Hepatocyte (in vitro differentiated cells): ENCODE measurements at regions not wholly inside any gene's neighbourhood (a gene's known extent, or its start where the extent isn't known, plus 50 kb on each side); places are given as distances from the start of the nearest gene placed in this dataset.

Source experiments
- DNase-seq: peaks from one replicate; pipeline ENCODE4 v3.0.0-alpha.2; 2016; ENCODE audit warnings: low spot score
- H2AFZ ChIP-seq: fragments of 200-600 bp; sonication (generic); 2 replicates; pipeline ENCODE4 v1.6.0; 2016; ENCODE audit warnings: antibody characterized with exemption, mild to moderate bottlenecking
- H3K27ac ChIP-seq: fragments of 200-600 bp; sonication (generic); 2 replicates; pipeline ENCODE4 v1.5.1; 2016; ENCODE audit warnings: mild to moderate bottlenecking
- H3K27me3 ChIP-seq: fragments of 200-600 bp; sonication (generic); 2 replicates; pipeline ENCODE4 v1.6.1; 2016
- H3K36me3 ChIP-seq: fragments of 200-600 bp; sonication (generic); replicated peaks from 2 replicates; pipeline ENCODE4 v1.5.1; 2016; ENCODE audit warnings: low read depth; ENCODE audit not compliant: insufficient read depth
- H3K4me1 ChIP-seq: fragments of 200-600 bp; sonication (generic); 2 replicates; pipeline ENCODE4 v1.5.1; 2016; ENCODE audit warnings: mild to moderate bottlenecking, moderate library complexity; ENCODE audit not compliant: insufficient read depth
- H3K4me2 ChIP-seq: fragments of 200-600 bp; sonication (generic); 2 replicates; pipeline ENCODE4 v1.6.0; 2016
- H3K4me3 ChIP-seq: fragments of 200-600 bp; sonication (generic); 2 replicates; pipeline ENCODE4 v1.5.1; 2016; ENCODE audit warnings: mild to moderate bottlenecking
- H3K79me2 ChIP-seq: fragments of 200-600 bp; sonication (generic); 2 replicates; pipeline ENCODE4 v1.6.0; 2017; ENCODE audit warnings: mild to moderate bottlenecking
- H3K9me2 ChIP-seq: fragments of 200-600 bp; sonication (generic); replicated peaks from 2 replicates; pipeline ENCODE4 v1.6.0; 2017; ENCODE audit warnings: mild to moderate bottlenecking; ENCODE audit not compliant: insufficient read depth
- H3K9me3 ChIP-seq: fragments of 200-600 bp; sonication (generic); 2 replicates; pipeline ENCODE4 v1.5.1; 2016; ENCODE audit warnings: low read depth, mild to moderate bottlenecking
- H4K20me1 ChIP-seq: fragments of 200-600 bp; sonication (generic); 2 replicates; pipeline ENCODE4 v1.6.0; 2016; ENCODE audit warnings: mild to moderate bottlenecking; ENCODE audit not compliant: insufficient read depth, poor library complexity, severe bottlenecking
- EZH2 ChIP-seq: fragments of 200-600 bp; sonication (generic); IDR thresholded peaks from 2 replicates; pipeline ENCODE4 v1.6.1; 2016; ENCODE audit warnings: antibody characterized with exemption, mild to moderate bottlenecking, borderline replicate concordance
- EZH2phosphoT487 ChIP-seq: fragments of 200-600 bp; sonication (generic); IDR thresholded peaks from one replicate; pipeline ENCODE4 v1.6.1; 2018; ENCODE audit warnings: antibody characterized with exemption, mild to moderate bottlenecking, low read depth, moderate library complexity; ENCODE audit not compliant: unreplicated experiment, severe bottlenecking
- WGBS: methylation state at CpG from one replicate; pipeline ENCODE4 v1.1.6; 2016; ENCODE audit warnings: low lambda C conversion rate; ENCODE audit errors: missing lambda C conversion rate; 5-methylcytosine and 5-hydroxymethylcytosine counted together
- TF ChIP-seq, protein P1 (sequence below): fragments of 200-600 bp; sonication (generic); IDR thresholded peaks from 2 replicates; pipeline ENCODE4 v1.5.1; 2016; ENCODE audit warnings: antibody characterized with exemption, mild to moderate bottlenecking; ENCODE audit not compliant: poor library complexity

DNA sequence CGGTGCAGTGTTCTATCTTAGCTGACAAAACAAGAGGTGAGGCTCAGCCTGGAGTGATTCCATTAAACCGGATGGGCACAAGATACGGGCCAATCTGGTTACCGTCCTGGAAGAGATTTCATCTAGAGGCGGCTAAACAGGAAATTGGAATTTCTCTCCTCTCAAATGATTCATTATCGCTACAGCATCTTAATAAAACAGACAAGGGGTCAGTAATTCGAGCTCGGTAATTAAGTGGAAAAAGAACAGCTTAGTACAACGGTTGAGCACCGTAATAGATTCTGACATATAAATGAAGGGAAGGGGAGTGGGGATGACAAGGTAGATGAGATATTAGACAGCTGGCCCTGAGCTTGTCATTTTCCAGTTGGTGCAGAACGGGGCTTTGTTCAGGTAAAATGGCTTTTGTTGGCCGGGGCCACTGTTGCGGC lies 137.2 kb downstream of the EDN3 start:
- 78% methylated on average over 13 of the region's 13 CpGs for WGBS
- Histone ChIP-seq H3K27ac (no peak overlapping the region), H3K4me3 (no peak overlapping the region), H3K9me3 (no peaks in the 10 kb centered on the region), H3K4me2 (no peak overlapping the region), H4K20me1 (no peaks in the 10 kb centered on the region), H3K79me2 (no peaks in the 10 kb centered on the region), H3K27me3 (no peaks in the 10 kb centered on the region), H2AFZ (no peak overlapping the region), H3K9me2 (no peaks in the 10 kb centered on the region), H3K36me3 (no peaks in the 10 kb centered on the region), H3K4me1 (no peaks in the 10 kb centered on the region)
- DNase-seq: no peak
- TF ChIP-seq, protein P1, sequence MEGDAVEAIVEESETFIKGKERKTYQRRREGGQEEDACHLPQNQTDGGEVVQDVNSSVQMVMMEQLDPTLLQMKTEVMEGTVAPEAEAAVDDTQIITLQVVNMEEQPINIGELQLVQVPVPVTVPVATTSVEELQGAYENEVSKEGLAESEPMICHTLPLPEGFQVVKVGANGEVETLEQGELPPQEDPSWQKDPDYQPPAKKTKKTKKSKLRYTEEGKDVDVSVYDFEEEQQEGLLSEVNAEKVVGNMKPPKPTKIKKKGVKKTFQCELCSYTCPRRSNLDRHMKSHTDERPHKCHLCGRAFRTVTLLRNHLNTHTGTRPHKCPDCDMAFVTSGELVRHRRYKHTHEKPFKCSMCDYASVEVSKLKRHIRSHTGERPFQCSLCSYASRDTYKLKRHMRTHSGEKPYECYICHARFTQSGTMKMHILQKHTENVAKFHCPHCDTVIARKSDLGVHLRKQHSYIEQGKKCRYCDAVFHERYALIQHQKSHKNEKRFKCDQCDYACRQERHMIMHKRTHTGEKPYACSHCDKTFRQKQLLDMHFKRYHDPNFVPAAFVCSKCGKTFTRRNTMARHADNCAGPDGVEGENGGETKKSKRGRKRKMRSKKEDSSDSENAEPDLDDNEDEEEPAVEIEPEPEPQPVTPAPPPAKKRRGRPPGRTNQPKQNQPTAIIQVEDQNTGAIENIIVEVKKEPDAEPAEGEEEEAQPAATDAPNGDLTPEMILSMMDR: no peak
- TF ChIP-seq EZH2: no peak
- TF ChIP-seq EZH2phosphoT487: no peak

DNA sequence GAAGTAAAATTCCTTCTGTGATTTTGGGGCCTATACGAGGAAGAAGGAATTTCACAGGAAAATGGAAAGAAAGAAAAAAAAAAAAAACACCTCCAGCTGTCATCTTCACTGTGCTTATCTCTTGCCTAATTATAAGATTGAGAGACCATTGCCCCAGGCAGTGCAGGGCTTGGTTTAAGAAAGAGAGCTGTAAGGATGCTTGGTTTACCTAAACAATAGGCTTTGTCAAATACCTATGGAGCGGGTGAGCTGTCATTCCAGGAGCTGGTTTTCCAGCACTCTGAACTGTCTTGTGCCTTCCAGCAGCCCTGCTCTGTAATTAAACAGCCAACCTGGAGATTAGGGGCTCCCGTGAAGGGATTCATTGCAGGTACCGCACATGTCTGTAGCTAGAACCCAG lies 137.8 kb downstream of the EDN3 start:
- Histone ChIP-seq H3K27me3 (no peaks in the 10 kb centered on the region), H3K4me3 (no peak overlapping the region), H3K79me2 (no peaks in the 10 kb centered on the region), H4K20me1 (no peaks in the 10 kb centered on the region), H3K36me3 (no peaks in the 10 kb centered on the region), H2AFZ (no peak overlapping the region), H3K9me2 (no peaks in the 10 kb centered on the region), H3K27ac (no peak overlapping the region), H3K9me3 (no peaks in the 10 kb centered on the region), H3K4me1 (no peaks in the 10 kb centered on the region), H3K4me2 (no peak overlapping the region)
- TF ChIP-seq EZH2: no peak
- 57% methylated on average over 4 of the region's 4 CpGs for WGBS
- DNase-seq: no peak

DNA sequence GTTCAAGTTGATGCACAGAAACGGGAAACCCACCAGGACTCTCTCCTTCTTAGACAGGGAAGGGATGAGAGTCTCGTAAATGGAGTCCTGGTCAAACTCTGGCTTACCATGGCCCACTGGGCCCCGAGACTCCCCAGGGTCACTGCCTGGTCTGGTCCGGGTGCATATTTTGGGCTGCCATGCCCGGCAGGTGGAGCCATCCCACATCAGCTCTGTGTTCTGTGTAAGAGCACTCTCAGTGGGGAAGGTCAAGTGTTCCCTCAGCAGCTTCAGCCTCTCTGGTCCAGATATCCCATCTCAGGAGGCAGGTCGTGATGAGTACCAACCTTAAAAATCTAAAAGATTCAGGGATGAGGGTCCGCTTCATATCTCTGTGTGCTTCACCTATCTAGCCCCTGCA lies 138.8 kb downstream of the EDN3 start:
- Histone ChIP-seq H3K27ac (no peak overlapping the region), H3K79me2 (no peaks in the 10 kb centered on the region)

DNA sequence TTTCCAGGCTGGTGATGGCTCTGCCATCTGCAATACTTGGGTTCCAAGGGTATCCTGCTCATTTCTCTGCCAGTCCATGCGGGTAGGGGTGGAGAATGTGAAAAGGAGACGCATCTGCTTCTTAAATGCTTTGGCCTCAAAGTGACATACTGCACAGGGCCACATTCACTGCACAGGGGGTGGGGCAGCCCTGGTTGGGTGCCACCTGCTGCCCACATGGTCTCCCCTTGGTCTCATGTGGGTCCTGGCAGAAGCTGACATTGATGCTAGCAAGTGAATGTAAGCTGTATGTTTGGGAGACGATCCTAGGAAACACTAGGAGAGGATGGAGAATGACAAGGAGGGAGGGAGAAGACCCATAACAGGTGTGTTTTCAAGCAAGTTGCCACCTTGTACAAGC lies 140.9 kb downstream of the EDN3 start:
- H3K4me2 ChIP-seq: no peak overlapping the region
- no peak for DNase-seq
- TF ChIP-seq EZH2phosphoT487 (no peak), EZH2 (no peak)
- TF ChIP-seq, protein P1: no peak
- H3K36me3 ChIP-seq: no peaks in the 10 kb centered on the region
- no peaks in the 10 kb centered on the region for H3K9me3 ChIP-seq
- peaks cover 18% of the 10 kb centered on the region for H3K27me3 ChIP-seq
- no peaks in the 10 kb centered on the region for H3K9me2 ChIP-seq
- WGBS: 74% methylated on average over 3 of the region's 3 CpGs
- H3K4me1 ChIP-seq: peaks cover 4% of the 10 kb centered on the region
- no peak overlapping the region for H3K4me3 ChIP-seq
- H3K27ac ChIP-seq: no peak overlapping the region
- H4K20me1 ChIP-seq: no peaks in the 10 kb centered on the region
- H2AFZ ChIP-seq: no peak overlapping the region
- no peaks in the 10 kb centered on the region for H3K79me2 ChIP-seq

More for the DNA sequence above, 138.8 kb downstream of the EDN3 start:
- TF ChIP-seq, protein P1: no peak
- TF ChIP-seq EZH2phosphoT487 (no peak), EZH2 (no peak)
- Histone ChIP-seq H3K27me3 (peaks cover 9% of the 10 kb centered on the region), H3K4me1 (peaks cover 4% of the 10 kb centered on the region), H4K20me1 (no peaks in the 10 kb centered on the region), H3K36me3 (no peaks in the 10 kb centered on the region), H3K9me3 (no peaks in the 10 kb centered on the region), H3K4me3 (no peak overlapping the region), H3K4me2 (no peak overlapping the region), H2AFZ (no peak overlapping the region), H3K9me2 (no peaks in the 10 kb centered on the region)
- no peak for DNase-seq
- 85% methylated on average over 7 of the region's 7 CpGs for WGBS
